Transverse colon (tissue), 4 donors: ENCODE measurements at regions not wholly inside any gene's neighbourhood (a gene's known extent, or its start where the extent isn't known, plus 50 kb on each side); places are given as distances from the start of the nearest gene placed in this dataset.
"Not testable (repeated sequence)": the region's sequence is repeated elsewhere in the genome, so short reads cannot be mapped to it uniquely, and the experiment has no call there.

Experiments used
- DNase-seq: peaks from one replicate; pipeline ENCODE4 v3.0.0-alpha.2; 2019
- H3K27ac ChIP-seq, 4 donors: fragments of 200-600 bp; sonication (generic); 2 replicates each; pipeline ENCODE4 v1.5.1; 2016 to 2018; ENCODE audit warnings: inconsistent platforms in 4 of 4
- H3K27me3 ChIP-seq: fragments of 200-600 bp; sonication (generic); 2 replicates; pipeline ENCODE4 v1.5.1; 2017; ENCODE audit warnings: inconsistent platforms
- H3K36me3 ChIP-seq, 4 donors: fragments of 200-600 bp; sonication (generic); 2 replicates each; pipeline ENCODE4 v1.5.1; 2017 to 2019; ENCODE audit warnings: inconsistent platforms in 4 of 4
- H3K4me1 ChIP-seq, 4 donors: fragments of 200-600 bp; sonication (generic); 2 replicates each; pipeline ENCODE4 v1.5.1; 2017 to 2020; ENCODE audit warnings: inconsistent platforms in 4 of 4
- H3K4me3 ChIP-seq, 4 donors: fragments of 200-600 bp; sonication (generic); 1 replicate in 1 of 4; 2 replicates in 3 of 4; pipeline versions ENCODE4 v1.5.1 to v1.6.1; 2017 to 2019; ENCODE audit warnings: inconsistent platforms in 4 of 4
- H3K9me3 ChIP-seq, 2 donors: fragments of 200-600 bp; sonication (generic); 2 replicates each; pipeline ENCODE4 v1.5.1; 2017 to 2019; ENCODE audit warnings: inconsistent platforms in 2 of 2
- CTCF ChIP-seq, 5 experiments: fragments of 200-600 bp in 3 of 5; fragments of 450-650 bp in 2 of 5; sonication (generic) in 3 of 5; IDR thresholded peaks; 1 replicate in 2 of 5; 2 replicates in 3 of 5; pipeline ENCODE4 v1.5.1; 2016 to 2017; ENCODE audit warnings: antibody characterized with exemption in 5 of 5, inconsistent platforms in 3 of 5, mild to moderate bottlenecking in 2 of 5, moderate library complexity in 1 of 5
- EP300 ChIP-seq: sonication (generic); formaldehyde crosslinking; IDR thresholded peaks from one replicate; pipeline ENCODE4 v1.6.1; 2017; ENCODE audit warnings: antibody characterized with exemption, low read depth
- POLR2A ChIP-seq: fragments of 450-650 bp; IDR thresholded peaks from one replicate; pipeline ENCODE4 v1.6.1; 2016; ENCODE audit warnings: antibody characterized with exemption, mild to moderate bottlenecking, moderate library complexity
- POLR2AphosphoS5 ChIP-seq, 3 donors: sonication (generic); formaldehyde crosslinking; IDR thresholded peaks; one replicate each; pipeline ENCODE4 v1.6.1; 2016; ENCODE audit warnings: antibody characterized with exemption in 3 of 3
- WGBS, 2 donors: methylation state at CpG; one replicate each; pipeline ENCODE4 v1.1.5; 2018; ENCODE audit warnings: low coverage in 1 of 2; 5-methylcytosine and 5-hydroxymethylcytosine counted together
- in situ Hi-C, 4 donors: fragments of 200-750 bp; cut with MboI; loops; one replicate each; pipeline versions ENCODE4 v1.15.0 to v1.15.1; 2017; ENCODE audit warnings: low sequenced_read_pairs in 3 of 4, low pct_ligation_motif_present in 1 of 4, low pct_unique_long_range_greater_than_20kb in 1 of 4
- intact Hi-C: fragments of 100-400 bp; cut with DNase I; formaldehyde crosslinking; loops from one replicate; pipeline ENCODE4 v1.15.1; 2023; ENCODE audit warnings: low total_unique reads

GRCh38 chr10:109219935-109220605, 703.2 kb downstream of the XPNPEP1 start:
- Histone ChIP-seq H3K4me1 (no peaks in the 10 kb centered on the region), H3K36me3 (no peaks in the 10 kb centered on the region), H3K9me3 (no peaks in the 10 kb centered on the region), H3K4me3 (no peak overlapping the region), H3K27ac (no peak overlapping the region), H3K27me3 (no peaks in the 10 kb centered on the region)
- in situ Hi-C loops = no loop called here
- intact Hi-C loops = no loop called here
- 80 to 86% methylated on average over 2 of the region's 2 CpGs for WGBS, 2 donors
- no peak for TF ChIP-seq EP300
- no peak for TF ChIP-seq POLR2A
- no peak for TF ChIP-seq POLR2AphosphoS5 (IDR thresholded peaks at IDR 0.05)
- TF ChIP-seq CTCF (IDR thresholded peaks at IDR 0.05) = no peak
- no peak for DNase-seq

- no peaks in the 10 kb centered on the region for H3K4me1 ChIP-seq
- 75 to 77% methylated on average over 2 of the region's 2 CpGs for WGBS, 2 donors
- in situ Hi-C loops (no loop called here), intact Hi-C loops (no loop called here)
- H3K9me3 ChIP-seq = no peaks in the 10 kb centered on the region
- H3K27ac ChIP-seq = no peak overlapping the region
- DNase-seq = no peak
- H3K36me3 ChIP-seq = no peaks in the 10 kb centered on the region
- no peaks in the 10 kb centered on the region for H3K27me3 ChIP-seq
- no peak overlapping the region for H3K4me3 ChIP-seq
- TF ChIP-seq POLR2AphosphoS5 (IDR thresholded peaks at IDR 0.05) (no peak), CTCF (IDR thresholded peaks at IDR 0.05) (no peak), EP300 (no peak), POLR2A (no peak)
Observed at GRCh38 chr10:109218207-109218606, 705.1 kb downstream of the XPNPEP1 start.

- DNase-seq = no peak
- 79% methylated on average over 2 to 3 of the region's 3 CpGs for WGBS, 2 donors
- Histone ChIP-seq H3K27ac (no peak overlapping the region), H3K9me3 (no peaks in the 10 kb centered on the region), H3K36me3 (no peaks in the 10 kb centered on the region), H3K4me3 (no peak overlapping the region), H3K27me3 (no peaks in the 10 kb centered on the region), H3K4me1 (no peaks in the 10 kb centered on the region)
- intact Hi-C loops (no loop called here), in situ Hi-C loops (no loop called here)
- TF ChIP-seq EP300 = no peak
- TF ChIP-seq CTCF (IDR thresholded peaks at IDR 0.05) = no peak
- TF ChIP-seq POLR2A = no peak
- TF ChIP-seq POLR2AphosphoS5 (IDR thresholded peaks at IDR 0.05) = no peak
Observed at GRCh38 chr10:109215291-109216075, 707.8 kb downstream of the XPNPEP1 start.

GRCh38 chr10:109214891-109215290, 708.4 kb downstream of the XPNPEP1 start:
- H3K27ac ChIP-seq, DNase-seq, H3K9me3 ChIP-seq, H3K4me3 ChIP-seq, in situ Hi-C loops, H3K36me3 ChIP-seq, H3K27me3 ChIP-seq, H3K4me1 ChIP-seq, intact Hi-C loops: not testable (repeated sequence)
- WGBS, 2 donors = 90 to 95% methylated on average over 2 to 3 of the region's 3 CpGs
